Fibroblast of skin of back (primary cell): ENCODE measurements at regions not wholly inside any gene's neighbourhood (a gene's known extent, or its start where the extent isn't known, plus 50 kb on each side); places are given as distances from the start of the nearest gene placed in this dataset.

Experiments used
- DNase-seq: peaks from one replicate; pipeline ENCODE4 v3.0.0-alpha.2; 2013

DNA sequence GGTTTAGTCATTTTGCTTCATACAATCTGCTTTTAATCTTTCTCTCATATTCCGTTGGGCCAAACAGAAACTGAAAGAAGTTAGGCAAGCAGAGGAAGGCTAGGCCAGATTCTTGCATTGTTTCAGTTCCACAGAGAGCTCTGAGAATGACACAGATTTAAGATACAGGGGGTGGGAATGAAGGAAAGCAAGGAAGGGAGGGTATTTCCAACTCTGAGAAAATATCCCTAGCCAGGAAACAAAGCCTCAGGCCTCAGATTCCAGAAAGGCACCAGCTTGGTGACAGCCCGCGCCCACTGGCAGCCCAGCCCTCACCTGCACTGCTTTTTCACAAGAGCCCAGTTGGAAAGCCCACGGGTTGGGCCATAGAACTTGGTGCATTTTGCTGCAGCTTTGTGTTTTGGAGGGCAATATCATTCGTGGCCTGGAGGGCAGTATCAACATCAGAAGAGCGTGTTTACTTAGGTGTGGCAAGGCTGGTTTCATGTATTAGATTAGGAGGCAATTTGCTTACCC lies 63.5 kb downstream of the ENC1 start:
- DNase-seq, result peak; percentile 65

DNA sequence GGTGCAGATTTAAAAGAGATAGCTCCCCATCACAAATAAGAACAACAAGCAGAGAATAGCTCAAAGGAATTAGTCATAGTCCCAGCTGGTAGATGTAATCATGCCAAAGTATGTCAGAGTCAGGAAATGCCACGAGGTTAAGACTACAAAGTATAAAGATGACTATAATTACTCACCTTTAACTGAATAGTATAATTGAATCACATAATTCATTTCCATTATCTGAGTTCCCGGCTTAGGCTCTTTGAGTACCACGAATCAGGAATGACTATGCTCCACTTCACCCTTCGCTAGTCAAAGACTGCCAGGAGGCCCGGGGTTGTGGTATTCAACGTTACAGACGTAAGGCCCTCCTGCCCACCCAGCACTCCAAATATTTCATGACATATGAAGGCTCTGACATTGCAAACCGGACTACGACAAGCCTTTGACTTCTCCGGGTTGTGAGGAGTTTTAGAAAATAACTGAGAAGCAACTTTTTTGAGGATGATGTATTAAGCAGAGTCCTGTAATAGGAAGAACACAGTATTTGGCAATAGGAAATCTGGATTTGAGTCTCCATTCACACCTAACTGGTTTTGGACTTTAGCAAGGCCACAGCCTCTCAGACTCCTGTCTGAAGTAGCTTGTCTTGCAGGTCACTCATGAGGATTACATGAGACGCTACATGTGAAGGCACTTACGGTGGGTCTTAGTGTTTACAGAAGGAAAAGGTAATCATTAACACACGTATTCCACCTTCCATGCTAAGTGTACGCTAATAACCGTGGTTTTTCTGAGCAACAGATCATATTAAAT lies 64.6 kb downstream of the ENC1 start:
- DNase-seq, result peak; percentile 88

DNA sequence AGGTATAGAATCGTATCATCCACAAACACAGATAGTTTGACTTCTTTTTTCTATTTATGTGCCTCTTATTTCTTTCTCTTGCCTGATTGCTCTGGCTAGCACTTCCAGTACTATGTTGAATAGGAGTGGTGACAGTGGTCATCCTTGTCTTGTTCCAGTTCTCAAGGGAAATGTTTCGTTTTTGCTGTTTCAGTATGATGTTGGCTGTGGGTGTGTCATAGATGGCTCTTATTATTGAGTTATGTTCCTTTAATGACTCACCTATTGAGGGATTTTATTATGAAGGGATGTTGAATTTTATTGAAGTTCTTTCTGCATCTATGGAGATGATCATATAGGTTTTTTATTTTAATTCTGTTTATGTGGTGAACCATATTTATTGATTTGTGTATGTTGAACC lies 70.3 kb downstream of the ENC1 start:
- DNase-seq, result no peak

DNA sequence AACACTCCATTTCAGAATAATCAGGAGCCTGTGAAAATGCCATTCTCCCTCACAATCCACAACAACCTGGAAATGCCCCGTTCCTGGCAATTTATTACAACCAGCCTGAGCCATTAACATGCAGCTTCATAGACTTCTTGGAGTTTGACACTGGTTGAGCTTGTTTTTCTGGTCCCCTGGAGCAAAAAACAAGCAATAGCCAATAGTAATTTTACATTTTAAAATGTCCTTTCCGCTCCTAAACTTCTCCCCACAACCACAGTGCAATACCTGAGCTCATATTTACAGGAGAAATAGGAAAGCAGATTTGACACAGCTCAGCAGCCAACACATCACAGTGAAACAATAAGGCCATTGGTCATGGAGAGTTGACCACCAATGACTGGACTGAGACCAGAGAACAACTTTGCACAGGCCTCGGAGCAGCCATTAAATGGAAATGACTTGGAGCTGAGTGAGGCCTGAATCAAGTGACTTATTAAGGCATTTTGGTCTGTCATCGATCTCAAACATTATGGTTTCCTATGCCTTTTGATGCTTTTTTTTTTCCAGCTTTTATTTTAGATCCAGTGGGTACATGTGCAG lies 73.0 kb downstream of the ENC1 start:
- DNase-seq, result no peak

DNA sequence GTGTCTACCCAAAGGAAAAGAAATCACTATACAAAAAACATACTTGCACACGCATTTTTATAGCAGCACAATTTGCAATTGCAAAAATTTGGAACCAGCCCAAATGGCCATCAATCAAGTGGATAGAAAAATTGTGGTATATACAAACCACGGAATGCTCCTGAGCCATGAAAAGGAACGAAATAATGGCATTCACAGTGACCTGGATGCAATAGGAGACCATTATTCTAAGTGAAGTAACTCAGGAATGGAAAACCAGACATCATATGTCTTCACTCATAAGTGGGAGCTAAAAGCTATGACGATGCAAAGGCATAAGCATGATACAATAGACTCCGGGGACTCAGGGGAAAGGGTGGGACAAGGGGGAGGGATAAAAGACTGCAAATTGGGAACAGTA lies 78.4 kb downstream of the ENC1 start:
- no peak for DNase-seq

DNA sequence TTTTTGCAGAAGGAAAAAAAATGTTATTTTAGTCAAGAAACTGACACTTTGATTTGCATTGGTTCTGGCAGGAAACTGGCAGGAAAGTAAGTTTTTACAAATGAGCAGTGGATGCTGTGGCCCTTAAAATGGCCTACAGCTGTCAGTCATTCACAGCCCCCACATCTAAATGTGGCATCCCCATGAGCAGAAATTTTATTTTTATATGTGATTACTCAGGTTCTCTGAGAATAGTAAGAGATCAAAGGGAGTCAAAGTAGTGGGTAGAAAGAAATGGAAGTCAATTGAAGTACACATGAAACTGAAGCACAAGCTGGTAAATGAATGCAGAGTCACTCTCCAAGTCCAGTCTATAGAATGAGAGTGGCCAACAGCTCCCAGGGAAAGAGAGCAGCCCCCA lies 80.3 kb downstream of the ENC1 start:
- DNase-seq, result no peak

DNA sequence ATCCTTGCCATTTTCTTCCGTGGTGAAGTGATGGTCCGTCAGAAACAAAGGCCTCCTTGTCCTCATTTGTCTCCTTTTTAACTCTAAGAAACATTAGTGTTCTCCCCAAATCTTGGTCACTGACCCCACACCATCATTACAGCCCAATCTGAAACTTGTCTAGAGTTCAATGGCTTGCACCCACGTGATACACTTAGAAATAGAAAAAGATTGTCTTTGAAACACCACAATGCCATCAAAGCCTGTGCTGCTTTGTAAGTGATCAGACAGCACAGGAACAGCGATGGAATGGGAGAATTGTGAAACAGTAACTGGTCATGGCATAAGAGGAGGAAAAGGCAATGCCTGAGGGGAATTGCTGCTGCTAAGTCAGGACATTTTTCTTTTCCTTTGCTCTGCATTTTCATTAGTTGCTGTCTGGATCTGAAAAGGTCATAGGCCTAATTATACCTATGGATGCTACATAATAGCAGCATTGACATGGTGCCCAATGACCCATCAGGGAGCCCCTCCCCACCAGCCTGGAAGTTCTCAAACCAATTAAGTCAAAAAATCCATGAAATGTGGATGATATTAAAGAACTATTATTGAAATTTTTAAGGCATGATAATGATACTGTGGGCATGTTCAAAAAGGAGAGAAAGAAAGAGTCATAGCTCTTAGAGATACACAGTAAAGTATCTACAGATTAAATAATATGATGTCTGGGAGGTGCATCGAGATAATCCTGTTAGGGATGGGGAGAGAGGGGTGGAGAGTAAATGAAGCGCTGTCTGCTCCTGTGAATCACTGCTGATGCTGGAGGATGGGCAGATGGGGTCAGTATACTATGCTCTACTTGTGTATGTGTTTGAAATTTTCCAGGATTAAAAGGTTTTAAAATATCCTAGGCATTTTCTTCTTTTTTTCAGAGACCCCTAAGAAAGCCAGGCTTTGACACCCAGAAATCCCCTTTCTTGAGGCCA lies 83.6 kb downstream of the ENC1 start:
- no peak for DNase-seq

DNA sequence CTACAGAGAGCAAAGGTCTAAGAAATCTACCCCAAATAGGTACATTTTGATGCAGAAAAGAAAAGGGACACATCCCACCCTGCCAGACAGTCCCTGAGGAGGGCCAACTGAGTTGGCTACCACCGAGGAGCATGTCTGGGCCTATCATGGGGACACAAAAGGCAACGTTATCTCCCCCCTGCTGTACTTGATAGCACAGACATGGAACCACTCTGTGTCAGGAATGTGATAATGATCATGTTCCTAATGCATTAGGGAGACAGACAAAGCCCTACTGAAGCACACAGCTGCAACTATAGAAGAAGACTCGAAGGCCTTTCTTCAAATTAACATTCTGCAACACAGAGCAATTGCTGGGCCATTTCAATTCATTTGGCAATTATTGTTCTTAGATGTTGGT lies 84.5 kb downstream of the ENC1 start:
- DNase-seq, result no peak

DNA sequence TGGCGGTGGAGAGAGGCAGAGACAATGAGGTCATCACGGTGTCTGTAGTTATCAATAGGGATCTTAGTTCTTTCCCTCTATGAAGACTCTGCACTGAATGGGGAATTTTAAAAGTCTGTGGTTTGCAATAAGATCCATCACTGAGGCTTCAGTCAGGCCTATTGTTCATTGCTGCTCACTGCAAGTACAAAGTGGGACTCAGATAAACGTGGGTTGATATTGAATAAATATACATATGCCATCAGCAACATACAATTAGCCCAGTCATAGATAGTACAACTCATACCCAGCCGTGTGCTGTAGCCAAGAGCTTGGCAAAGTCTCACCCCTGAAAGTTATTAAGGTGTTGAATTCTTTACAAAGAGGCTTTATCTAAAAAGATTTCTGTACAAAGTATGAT lies 88.4 kb downstream of the ENC1 start:
- no peak for DNase-seq

DNA sequence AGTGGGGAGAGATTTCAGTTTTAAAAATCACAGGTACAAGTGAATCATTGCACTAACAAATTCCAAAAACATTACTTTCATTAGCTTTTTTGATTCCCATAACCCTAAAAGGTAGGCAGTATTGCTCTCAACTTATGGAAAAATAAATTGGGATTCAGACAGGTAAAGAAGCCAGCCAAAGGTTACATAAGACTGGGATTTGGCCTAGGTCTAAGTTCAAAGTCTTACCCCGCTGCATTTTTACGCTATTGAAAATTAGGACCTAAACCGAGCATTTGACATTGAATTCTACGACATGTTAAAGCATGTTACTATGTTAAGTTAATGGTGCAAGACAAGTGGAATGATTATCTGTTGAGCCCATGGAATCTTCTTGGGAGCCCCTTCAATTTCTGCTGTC lies 89.6 kb downstream of the ENC1 start:
- DNase-seq, result no peak

DNA sequence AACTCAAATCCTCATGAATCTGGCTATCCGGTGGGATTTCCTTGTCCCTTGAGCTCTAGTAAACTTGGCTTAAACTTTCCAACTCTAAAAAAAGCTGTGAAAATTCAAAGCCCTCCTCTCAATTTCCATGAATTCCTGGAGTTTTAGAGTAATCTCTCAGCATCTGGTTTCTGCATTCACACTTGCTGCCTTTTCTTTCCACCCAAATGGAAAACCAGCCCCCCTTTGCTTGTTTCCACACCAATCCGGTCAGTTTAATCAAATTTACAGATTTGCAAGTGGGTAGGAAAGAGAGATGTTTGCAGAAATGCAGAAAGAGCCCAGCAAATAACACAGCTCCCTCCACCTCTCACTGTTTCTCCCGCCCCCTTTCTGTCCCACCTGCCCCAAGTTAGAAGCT lies 91.1 kb downstream of the ENC1 start:
- DNase-seq, result no peak

DNA sequence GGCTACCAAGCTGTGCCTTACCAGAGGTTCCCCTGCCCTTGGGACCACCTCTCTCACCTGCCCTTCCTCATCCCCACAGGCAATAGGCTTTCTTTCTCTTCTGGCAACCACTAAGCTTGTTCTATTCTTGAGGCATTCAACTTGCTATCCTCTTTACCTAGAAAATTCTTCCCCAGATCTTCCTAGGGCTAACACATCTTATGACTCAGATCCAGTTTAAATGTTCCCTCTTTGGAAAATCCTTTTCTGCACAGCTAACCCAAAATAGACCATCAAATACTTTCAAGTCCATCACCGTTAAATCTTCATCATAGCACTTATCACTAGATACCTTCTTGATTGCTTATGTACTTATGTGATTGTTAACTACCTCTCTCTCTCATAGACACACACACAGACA lies 93.7 kb downstream of the ENC1 start:
- DNase-seq, result peak; percentile 45

DNA sequence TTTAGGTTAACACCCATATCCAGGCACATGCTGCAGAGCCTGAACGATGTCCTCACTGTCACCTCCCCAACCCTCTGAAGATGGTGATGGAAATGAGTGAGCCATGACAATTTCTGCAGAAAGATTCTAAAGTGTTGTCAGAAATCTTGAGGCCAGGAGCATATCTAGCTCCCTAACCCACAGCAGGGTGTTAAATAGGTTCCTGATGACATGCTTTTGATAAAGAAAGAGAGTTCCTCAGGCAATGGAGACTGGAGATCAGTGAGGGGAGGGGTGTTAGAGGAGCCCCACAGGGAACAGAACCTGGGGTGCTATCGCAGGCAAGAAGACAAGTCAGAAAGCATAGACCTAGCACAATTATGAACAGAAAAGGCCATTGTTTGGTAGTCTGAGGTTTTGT lies 95.7 kb downstream of the ENC1 start:
- DNase-seq, result no peak

DNA sequence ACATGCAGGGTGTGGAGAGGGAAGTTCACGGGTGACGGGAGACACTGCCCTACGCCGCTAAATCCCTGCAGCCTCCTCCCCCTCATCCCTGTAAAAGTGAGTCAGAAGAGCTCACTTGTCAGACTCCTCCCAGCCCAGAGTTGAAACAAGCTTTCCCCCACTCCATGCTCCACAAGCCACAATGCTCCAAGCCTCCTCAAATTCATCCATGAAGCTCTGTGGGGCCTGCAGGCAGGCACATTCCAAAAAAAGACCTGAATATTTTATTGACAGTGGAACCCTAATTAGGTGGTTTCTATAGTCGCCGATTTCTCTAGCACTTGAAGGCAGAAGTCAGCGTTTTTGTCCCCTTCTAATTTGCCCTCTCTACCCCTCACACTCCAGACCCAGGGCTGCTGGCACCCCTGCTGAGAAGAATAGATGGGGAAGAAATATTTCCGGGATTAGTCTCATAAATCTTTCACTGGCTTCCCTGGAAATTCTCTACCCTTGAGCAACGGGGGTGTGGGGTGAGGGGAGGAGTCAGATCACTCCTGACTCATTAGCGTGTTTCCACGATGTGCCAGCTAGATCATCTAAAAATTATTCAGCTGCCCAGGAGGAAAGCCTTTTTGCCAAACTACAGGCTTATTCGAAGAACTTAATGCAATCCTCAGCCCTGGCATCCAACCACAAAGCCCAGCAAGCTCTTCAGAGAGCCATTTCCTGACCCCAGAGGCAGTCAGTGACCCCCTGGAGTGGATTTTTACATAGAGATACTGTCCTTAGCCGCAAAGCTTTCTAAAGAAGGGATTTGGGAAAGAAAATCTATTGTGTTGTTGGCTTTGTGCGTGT lies 97.1 kb downstream of the ENC1 start:
- peak; percentile 98 for DNase-seq

DNA sequence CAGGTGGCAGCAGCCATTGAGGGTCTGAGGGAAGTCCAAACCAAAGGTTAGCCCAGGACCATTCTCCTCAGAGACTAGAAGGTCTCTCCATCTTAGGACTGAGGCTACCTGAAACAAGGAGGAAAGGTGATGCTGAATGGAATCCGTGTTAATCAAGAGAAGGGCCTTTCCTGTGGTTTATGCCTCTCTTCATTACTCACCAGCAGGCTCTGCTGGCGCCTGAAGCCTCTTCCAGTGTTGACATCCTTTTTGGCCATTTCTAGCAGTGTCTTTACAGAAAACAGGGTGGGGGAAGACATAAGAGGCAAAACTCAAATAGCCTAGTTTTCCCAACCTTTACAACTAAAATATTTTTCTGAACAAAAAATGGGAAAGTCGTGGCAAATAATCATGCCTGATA lies 98.0 kb downstream of the ENC1 start:
- DNase-seq, result peak; percentile 57

DNA sequence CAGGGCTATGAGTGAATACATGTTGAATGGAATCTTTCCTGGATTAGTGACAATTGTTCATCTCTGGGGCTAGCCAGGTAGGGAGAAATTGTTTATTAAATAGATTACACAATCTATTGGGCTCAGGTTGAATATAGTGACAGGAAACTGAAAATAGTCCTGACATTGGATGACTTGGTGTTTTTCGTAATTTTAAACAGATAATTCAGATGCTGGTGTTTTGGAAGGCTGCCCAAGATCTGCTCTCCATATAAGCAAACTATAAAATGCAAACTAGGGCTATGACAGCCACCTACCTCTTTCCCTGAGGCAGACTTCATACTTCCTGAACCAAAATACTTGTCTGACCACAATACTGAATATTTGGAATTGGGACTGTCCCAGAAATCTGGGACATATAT lies 99.1 kb downstream of the ENC1 start:
- peak; percentile 80 for DNase-seq

DNA sequence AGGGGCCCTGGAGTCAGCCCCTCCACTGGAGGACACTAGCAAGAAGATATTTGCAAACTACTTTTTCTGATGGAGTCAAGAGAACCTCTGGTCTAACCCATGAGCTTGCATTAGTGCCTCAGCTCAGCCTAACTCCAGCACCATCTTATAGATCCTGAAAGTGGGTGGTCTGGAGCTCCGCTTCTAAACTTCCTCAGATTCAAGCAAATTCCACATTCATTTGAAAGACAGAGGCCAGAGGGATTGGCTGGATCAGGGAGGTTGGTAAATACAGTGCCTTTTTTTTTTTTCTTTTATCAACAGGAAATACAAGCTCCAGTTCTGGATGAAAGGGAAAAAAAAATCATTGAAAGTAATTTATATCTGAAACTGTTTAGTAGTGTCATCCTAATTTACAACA lies 99.9 kb downstream of the ENC1 start:
- no peak for DNase-seq

DNA sequence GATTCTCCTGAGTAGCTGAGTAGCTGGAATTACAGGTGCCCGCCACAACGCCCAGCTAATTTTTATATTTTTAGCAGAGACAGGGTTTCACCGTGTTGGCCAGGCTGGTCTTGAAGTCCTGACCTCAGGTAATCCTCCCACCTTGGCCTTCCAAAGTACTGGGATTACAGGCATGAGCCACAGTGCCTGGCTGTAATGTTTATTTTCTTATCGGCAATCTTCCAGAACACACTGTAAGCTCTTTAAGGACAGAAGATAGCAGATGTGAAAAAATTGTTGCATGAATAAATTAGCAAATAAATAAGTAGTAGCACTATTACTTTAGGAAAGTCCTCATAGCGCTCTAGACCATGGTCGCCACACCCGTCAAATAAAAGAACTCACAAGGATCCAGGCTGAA lies 100.5 kb downstream of the ENC1 start:
- DNase-seq, result no peak

DNA sequence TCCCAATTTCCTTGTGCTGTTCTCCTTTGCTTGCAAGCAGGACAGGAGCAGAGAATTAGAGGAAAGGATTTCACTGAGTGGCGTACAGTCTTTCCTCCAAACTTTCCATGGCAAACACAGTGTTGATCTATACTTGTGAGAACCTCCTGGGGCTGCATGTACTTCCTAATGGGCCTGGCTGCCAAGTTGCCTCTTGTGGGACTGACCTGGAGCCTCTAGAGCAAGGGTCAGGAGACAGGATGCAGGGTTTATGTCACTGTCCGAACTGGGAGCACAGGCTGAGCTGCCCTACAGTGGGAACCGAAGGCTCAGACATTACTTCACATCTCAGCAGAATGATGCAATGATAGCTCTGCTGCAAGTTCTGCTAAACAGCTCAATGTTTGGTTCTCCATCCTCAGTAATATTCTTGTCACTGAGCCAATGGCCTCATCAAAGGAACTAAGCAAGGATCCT lies 102.3 kb downstream of the ENC1 start:
- DNase-seq, result peak; percentile 28

DNA sequence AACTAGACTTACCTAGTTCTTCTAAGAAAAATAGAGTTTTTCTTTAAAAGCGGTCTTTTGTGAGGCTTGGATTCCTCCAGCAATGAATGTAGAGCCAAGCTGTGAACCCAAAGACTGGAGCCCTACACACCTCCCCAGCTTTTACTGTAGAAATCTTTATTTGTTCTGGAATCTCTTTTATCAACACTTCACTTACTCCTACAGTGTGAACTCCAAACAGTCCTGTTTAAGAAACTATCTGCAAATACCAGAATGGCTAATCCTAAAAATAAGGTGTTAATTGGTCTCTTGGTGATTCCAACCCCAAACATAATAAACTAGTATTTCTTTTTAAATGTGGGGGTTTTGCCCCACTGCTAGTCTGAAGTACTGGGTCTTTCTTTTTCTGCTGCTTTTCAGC lies 103.9 kb downstream of the ENC1 start:
- no peak for DNase-seq

DNA sequence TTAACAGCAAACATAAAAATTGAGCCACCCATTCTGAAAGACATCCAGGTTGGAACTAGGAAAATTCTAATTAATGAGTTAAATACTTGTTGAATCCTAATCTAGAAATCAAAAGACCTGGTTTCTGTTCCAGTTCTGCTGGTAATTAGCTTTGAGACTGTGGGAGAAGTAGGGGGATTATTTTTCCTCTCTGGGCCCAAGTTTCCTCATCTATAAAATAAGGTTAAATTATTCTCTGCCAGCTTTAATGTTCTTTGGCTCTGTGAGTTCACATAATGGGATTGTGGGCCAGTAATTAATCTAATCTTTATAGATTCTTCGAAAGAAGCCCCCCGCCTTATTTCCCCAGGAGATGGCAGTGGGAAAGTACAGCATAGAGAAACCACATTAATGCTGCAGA lies 104.6 kb downstream of the ENC1 start:
- DNase-seq, result no peak
